Umbilical cord (tissue), 1 donor: ENCODE measurements at regions not wholly inside any gene's neighbourhood (a gene's known extent, or its start where the extent isn't known, plus 50 kb on each side); places are given as distances from the start of the nearest gene placed in this dataset.
A peak's percentile ranks its signal among the peaks of the same experiment; 100 is the strongest.

Experiments
- DNase-seq: peaks from one replicate; pipeline ENCODE4 v3.0.0-alpha.2; 2015; ENCODE audit warnings: low spot score

GRCh38 chr7:109282726-109283125 lies 713.1 kb downstream of the DNAJB9 start:
- peak; percentile 78 for DNase-seq

- peak; percentile 35 for DNase-seq
Observed at GRCh38 chr7:109284943-109285342, 715.3 kb downstream of the DNAJB9 start.

GRCh38 chr7:109295158-109295557 lies 725.5 kb downstream of the DNAJB9 start:
- DNase-seq, result no peak

- no peak for DNase-seq
Observed at GRCh38 chr7:109308816-109309215, 739.1 kb downstream of the DNAJB9 start.

GRCh38 chr7:109309790-109310189 lies 740.1 kb downstream of the DNAJB9 start:
- DNase-seq, result no peak

- DNase-seq, result no peak
Observed at GRCh38 chr7:109318136-109318535, 748.5 kb downstream of the DNAJB9 start.

GRCh38 chr7:109322833-109323232 lies 753.2 kb downstream of the DNAJB9 start:
- no peak for DNase-seq

- no peak for DNase-seq
Observed at GRCh38 chr7:109331423-109331822, 761.7 kb downstream of the DNAJB9 start.

- DNase-seq, result no peak
Observed at GRCh38 chr7:109335951-109336350, 766.3 kb downstream of the DNAJB9 start.

GRCh38 chr7:109336531-109336930 lies 766.9 kb downstream of the DNAJB9 start:
- DNase-seq, result no peak

- no peak for DNase-seq
Observed at GRCh38 chr7:109343678-109344077, 774.0 kb downstream of the DNAJB9 start.

- no peak for DNase-seq
Observed at GRCh38 chr7:109351493-109351892, 781.8 kb downstream of the DNAJB9 start.

- DNase-seq, result no peak
Observed at GRCh38 chr7:109354000-109354399, 784.3 kb downstream of the DNAJB9 start.

- DNase-seq, result no peak
Observed at GRCh38 chr7:109354552-109354951, 784.9 kb downstream of the DNAJB9 start.

GRCh38 chr7:109375823-109376222 lies 806.1 kb downstream of the DNAJB9 start:
- DNase-seq, result no peak

GRCh38 chr7:109376576-109376975 lies 806.9 kb downstream of the DNAJB9 start:
- DNase-seq, result no peak

- DNase-seq, result no peak
Observed at GRCh38 chr7:109377076-109377884, 807.6 kb downstream of the DNAJB9 start.

GRCh38 chr7:109386959-109387358 lies 817.3 kb downstream of the DNAJB9 start:
- no peak for DNase-seq

- no peak for DNase-seq
Observed at GRCh38 chr7:109387530-109387929, 817.9 kb downstream of the DNAJB9 start.

GRCh38 chr7:109391240-109391639 lies 821.6 kb downstream of the DNAJB9 start:
- DNase-seq, result no peak

GRCh38 chr7:109402107-109402506 lies 832.4 kb downstream of the DNAJB9 start:
- no peak for DNase-seq

GRCh38 chr7:109407756-109408155 lies 838.1 kb downstream of the DNAJB9 start:
- no peak for DNase-seq

GRCh38 chr7:109437957-109438356 lies 868.3 kb downstream of the DNAJB9 start:
- DNase-seq, result no peak

- no peak for DNase-seq
Observed at GRCh38 chr7:109449760-109450159, 880.1 kb downstream of the DNAJB9 start.
